H1 (cell line): ENCODE measurements at regions not wholly inside any gene's neighbourhood (a gene's known extent, or its start where the extent isn't known, plus 50 kb on each side); places are given as distances from the start of the nearest gene placed in this dataset.

Experiments
- SUZ12 ChIP-seq: fragments of 200-600 bp; sonication (generic); IDR thresholded peaks from 2 replicates; pipeline ENCODE4 v1.6.1; 2012; ENCODE audit warnings: mild to moderate bottlenecking, inconsistent platforms, low read length, moderate library complexity, mixed read lengths
- TBP ChIP-seq: IDR thresholded peaks from 2 replicates; pipeline ENCODE4 v1.6.1; 2011; ENCODE audit warnings: low read depth, low read length, improper control_type of control experiment
- TEAD4 ChIP-seq: IDR thresholded peaks from 2 replicates; pipeline ENCODE4 v1.6.1; 2012; ENCODE audit warnings: low read depth, low read length, inconsistent platforms, mixed read lengths
- USF2 ChIP-seq: IDR thresholded peaks from 2 replicates; pipeline ENCODE4 v1.6.1; 2011; ENCODE audit warnings: low read length, improper control_type of control experiment

GRCh38 chr3:81072591-81072990, 688.9 kb downstream of the GBE1 start (continued):
- TF ChIP-seq USF2: no peak
- TF ChIP-seq TEAD4: no peak
- TF ChIP-seq SUZ12: no peak
- no peak for TF ChIP-seq TBP
